ENCODE measurements at regions not wholly inside any gene's neighbourhood (a gene's known extent, or its start where the extent isn't known, plus 50 kb on each side); places are given as distances from the start of the nearest gene placed in this dataset.
A peak's percentile ranks its signal among the peaks of the same experiment; 100 is the strongest.
"Not testable (repeated sequence)": the region's sequence is repeated elsewhere in the genome, so short reads cannot be mapped to it uniquely, and the experiment has no call there.

GRCh38 chr2:91422102-91422501 lies 2730.6 kb downstream of the RPIA start:
- ATAC-seq (replicated peaks in 1 of 4); H3K4me3 Mint-ChIP-seq; CTCF ChIA-PET; H3K27me3 ChIP-seq (replicated peaks in 1 of 2; ENCODE audit: control insufficient read depth in 2 of 2, extremely low read depth in 1 of 2, insufficient read depth in 2 of 2, low read length in 1 of 2); DNase-seq; H3K4me3 ChIP-seq (ENCODE audit: control insufficient read depth in 1 of 2, extremely low read depth in 1 of 2, low read length in 1 of 2); H3K36me3 ChIP-seq (ENCODE audit: control insufficient read depth in 2 of 2, extremely low read depth in 1 of 2, insufficient read depth in 1 of 2, low read length in 1 of 2); POLR2A ChIA-PET; H3K27ac ChIP-seq (ENCODE audit: low read length); H3K36me3 Mint-ChIP-seq; H3K4me1 ChIP-seq (ENCODE audit: control insufficient read depth in 1 of 2, extremely low read depth in 1 of 2, insufficient read depth in 2 of 2, low read length in 2 of 2); H3K27ac Mint-ChIP-seq; H3K4me1 Mint-ChIP-seq: not testable (repeated sequence)
- WGBS (ENCODE audit: insufficient coverage), result 81% methylated on average over 19 of the region's 19 CpGs
- Mint-ChIP-seq H3K9me3 (peaks cover 20 to 30% (median 28%) of the 10 kb centered on the region in 3 donors), H3K27me3 (peaks cover 0 to 10% of the 10 kb centered on the region in 2 donors)
- H3K9me3 ChIP-seq, result peaks cover 11% of the 10 kb centered on the region

GRCh38 chr2:91427148-91427547 lies 2735.7 kb downstream of the RPIA start:
- H3K36me3 Mint-ChIP-seq; H3K27me3 ChIP-seq (replicated peaks in 1 of 2; ENCODE audit: control insufficient read depth in 2 of 2, extremely low read depth in 1 of 2, insufficient read depth in 2 of 2, low read length in 1 of 2); H3K27ac Mint-ChIP-seq; CTCF ChIA-PET; H3K4me3 Mint-ChIP-seq; H3K9me3 ChIP-seq; H3K36me3 ChIP-seq (ENCODE audit: control insufficient read depth in 2 of 2, extremely low read depth in 1 of 2, insufficient read depth in 1 of 2, low read length in 1 of 2); H3K4me1 Mint-ChIP-seq; H3K4me1 ChIP-seq (ENCODE audit: control insufficient read depth in 1 of 2, extremely low read depth in 1 of 2, insufficient read depth in 2 of 2, low read length in 2 of 2); POLR2A ChIA-PET; DNase-seq; H3K4me3 ChIP-seq (ENCODE audit: control insufficient read depth in 1 of 2, extremely low read depth in 1 of 2, low read length in 1 of 2); ATAC-seq (replicated peaks in 1 of 4); H3K27ac ChIP-seq (ENCODE audit: low read length): not testable (repeated sequence)
- peaks cover 2 to 12% of the 10 kb centered on the region in 2 donors for H3K27me3 Mint-ChIP-seq
- 50% methylated on average over 1 of the region's 1 CpG for WGBS (ENCODE audit: insufficient coverage)
- peaks cover 10 to 14% (median 13%) of the 10 kb centered on the region in 3 donors for H3K9me3 Mint-ChIP-seq

- H3K4me3 ChIP-seq (ENCODE audit: control insufficient read depth in 1 of 2, extremely low read depth in 1 of 2, low read length in 1 of 2); H3K36me3 ChIP-seq (ENCODE audit: control insufficient read depth in 2 of 2, extremely low read depth in 1 of 2, insufficient read depth in 1 of 2, low read length in 1 of 2); ATAC-seq (replicated peaks in 1 of 4); H3K27ac ChIP-seq (ENCODE audit: low read length); CTCF ChIA-PET; H3K4me1 Mint-ChIP-seq; H3K27ac Mint-ChIP-seq; H3K36me3 Mint-ChIP-seq; H3K9me3 ChIP-seq; POLR2A ChIA-PET; H3K9me3 Mint-ChIP-seq; DNase-seq: not testable (repeated sequence)
- 12% methylated on average over 29 of the region's 29 CpGs for WGBS (ENCODE audit: insufficient coverage)
- Mint-ChIP-seq H3K27me3 (peaks cover 19 to 28% of the 10 kb centered on the region in 2 donors), H3K4me3 (peak overlapping the region in 1 of 3 donors; percentile 45)
- peaks cover 5 to 27% of the 10 kb centered on the region in 2 experiments for H3K27me3 ChIP-seq (replicated peaks in 1 of 2; ENCODE audit: control insufficient read depth in 2 of 2, extremely low read depth in 1 of 2, insufficient read depth in 2 of 2, low read length in 1 of 2)
- H3K4me1 ChIP-seq (ENCODE audit: control insufficient read depth in 1 of 2, extremely low read depth in 1 of 2, insufficient read depth in 2 of 2, low read length in 2 of 2), result peaks cover 0 to 13% of the 10 kb centered on the region in 2 experiments
Measured at GRCh38 chr2:91441932-91442245, 2750.4 kb downstream of the RPIA start.

GRCh38 chr2:91442246-91442905 lies 2750.9 kb downstream of the RPIA start:
- CTCF ChIA-PET, result no interaction called here

GRCh38 chr2:91442906-91443729 lies 2751.6 kb downstream of the RPIA start:
- H3K4me1 Mint-ChIP-seq; H3K27ac ChIP-seq (ENCODE audit: low read length); H3K4me3 ChIP-seq (ENCODE audit: control insufficient read depth in 1 of 2, extremely low read depth in 1 of 2, low read length in 1 of 2); H3K9me3 ChIP-seq; ATAC-seq (replicated peaks in 1 of 4); DNase-seq; H3K36me3 ChIP-seq (ENCODE audit: control insufficient read depth in 2 of 2, extremely low read depth in 1 of 2, insufficient read depth in 1 of 2, low read length in 1 of 2); POLR2A ChIA-PET; H3K36me3 Mint-ChIP-seq; H3K9me3 Mint-ChIP-seq; H3K27ac Mint-ChIP-seq; CTCF ChIA-PET: not testable (repeated sequence)
- peak overlapping the region in 1 of 3 donors; percentile 45 for H3K4me3 Mint-ChIP-seq
- H3K4me1 ChIP-seq (ENCODE audit: control insufficient read depth in 1 of 2, extremely low read depth in 1 of 2, insufficient read depth in 2 of 2, low read length in 2 of 2), result peaks cover 0 to 13% of the 10 kb centered on the region in 2 experiments
- peaks cover 5 to 30% of the 10 kb centered on the region in 2 experiments for H3K27me3 ChIP-seq (replicated peaks in 1 of 2; ENCODE audit: control insufficient read depth in 2 of 2, extremely low read depth in 1 of 2, insufficient read depth in 2 of 2, low read length in 1 of 2)
- H3K27me3 Mint-ChIP-seq, result peaks cover 16 to 25% of the 10 kb centered on the region in 2 donors
- 14% methylated on average over 24 of the region's 69 CpGs for WGBS (ENCODE audit: insufficient coverage)

More at GRCh38 chr2:91442246-91442905, 2750.9 kb downstream of the RPIA start:
- POLR2A ChIA-PET, result no interaction called here
- Histone ChIP-seq H3K4me1 (ENCODE audit: control insufficient read depth in 1 of 2, extremely low read depth in 1 of 2, insufficient read depth in 2 of 2, low read length in 2 of 2) (peaks cover 0 to 13% of the 10 kb centered on the region in 2 experiments), H3K9me3 (no peaks in the 10 kb centered on the region), H3K36me3 (ENCODE audit: control insufficient read depth in 2 of 2, extremely low read depth in 1 of 2, insufficient read depth in 1 of 2, low read length in 1 of 2) (no peaks in the 10 kb centered on the region), H3K27ac (ENCODE audit: low read length) (no peak overlapping the region), H3K27me3 (replicated peaks in 1 of 2; ENCODE audit: control insufficient read depth in 2 of 2, extremely low read depth in 1 of 2, insufficient read depth in 2 of 2, low read length in 1 of 2) (peaks cover 5 to 27% of the 10 kb centered on the region in 2 experiments), H3K4me3 (ENCODE audit: control insufficient read depth in 1 of 2, extremely low read depth in 1 of 2, low read length in 1 of 2) (no peak overlapping the region)
- ATAC-seq (replicated peaks in 1 of 4) (no peak), DNase-seq (peak in 5 of 35 experiments; percentile 2 to 20 (median 11))
- no peaks in the 10 kb centered on the region for H3K36me3 Mint-ChIP-seq
- no peak overlapping the region for H3K27ac Mint-ChIP-seq
- H3K4me3 Mint-ChIP-seq, result peak overlapping the region in 1 of 3 donors; percentile 45
- H3K27me3 Mint-ChIP-seq, result peaks cover 16 to 25% of the 10 kb centered on the region in 2 donors
- H3K4me1 Mint-ChIP-seq, result peaks cover 0 to 5% (median 3%) of the 10 kb centered on the region in 3 donors
- H3K9me3 Mint-ChIP-seq, result peaks cover 5 to 6% (median 6%) of the 10 kb centered on the region in 3 donors
- WGBS (ENCODE audit: insufficient coverage), result 5% methylated on average over 82 of the region's 82 CpGs

GRCh38 chr2:91443730-91444115 lies 2752.2 kb downstream of the RPIA start:
- WGBS (ENCODE audit: insufficient coverage), result no CpG with 5 or more reads among the region's 11 CpGs
- H3K27me3 Mint-ChIP-seq, result peaks cover 16 to 25% of the 10 kb centered on the region in 2 donors
- H3K27me3 ChIP-seq (replicated peaks in 1 of 2; ENCODE audit: control insufficient read depth in 2 of 2, extremely low read depth in 1 of 2, insufficient read depth in 2 of 2, low read length in 1 of 2), result peaks cover 5 to 30% of the 10 kb centered on the region in 2 experiments
- H3K27ac Mint-ChIP-seq; H3K36me3 ChIP-seq (ENCODE audit: control insufficient read depth in 2 of 2, extremely low read depth in 1 of 2, insufficient read depth in 1 of 2, low read length in 1 of 2); H3K36me3 Mint-ChIP-seq; CTCF ChIA-PET; H3K9me3 Mint-ChIP-seq; POLR2A ChIA-PET; H3K27ac ChIP-seq (ENCODE audit: low read length); DNase-seq; H3K4me3 ChIP-seq (ENCODE audit: control insufficient read depth in 1 of 2, extremely low read depth in 1 of 2, low read length in 1 of 2); H3K9me3 ChIP-seq; ATAC-seq (replicated peaks in 1 of 4); H3K4me1 Mint-ChIP-seq: not testable (repeated sequence)
- peak overlapping the region in 2 of 3 donors; percentile 21 to 37 for H3K4me3 Mint-ChIP-seq
- H3K4me1 ChIP-seq (ENCODE audit: control insufficient read depth in 1 of 2, extremely low read depth in 1 of 2, insufficient read depth in 2 of 2, low read length in 2 of 2), result peaks cover 0 to 13% of the 10 kb centered on the region in 2 experiments

Measured in T-cell (primary cell).